ENCODE measurements at regions not wholly inside any gene's neighbourhood (a gene's known extent, or its start where the extent isn't known, plus 50 kb on each side); places are given as distances from the start of the nearest gene placed in this dataset.
A peak's percentile ranks its signal among the peaks of the same experiment; 100 is the strongest.

GRCh38 chr6:97919046-97919445 lies 636.0 kb upstream of the MMS22L start:
- H3K27ac ChIP-seq (ENCODE audit: low read length) = no peak overlapping the region
- DNase-seq = no peak
- no peaks in the 10 kb centered on the region for H3K4me1 ChIP-seq (ENCODE audit: control insufficient read depth, insufficient read depth, low read length)
- H3K27me3 ChIP-seq (ENCODE audit: control insufficient read depth, insufficient read depth, low read length) = no peaks in the 10 kb centered on the region
- 100% methylated on average over 1 of the region's 3 CpGs for WGBS (ENCODE audit: insufficient coverage)
- H3K36me3 ChIP-seq (ENCODE audit: control insufficient read depth, insufficient read depth, low read length) = no peaks in the 10 kb centered on the region
- H3K4me3 ChIP-seq (ENCODE audit: low read length) = no peak overlapping the region
- H3K9me3 ChIP-seq (replicated peaks; ENCODE audit: control insufficient read depth, low read depth, low read length) = no peaks in the 10 kb centered on the region

GRCh38 chr6:97919631-97920030 lies 636.6 kb upstream of the MMS22L start:
- no peaks in the 10 kb centered on the region for H3K9me3 ChIP-seq (replicated peaks; ENCODE audit: control insufficient read depth, low read depth, low read length)
- no peak overlapping the region for H3K27ac ChIP-seq (ENCODE audit: low read length)
- H3K36me3 ChIP-seq (ENCODE audit: control insufficient read depth, insufficient read depth, low read length) = no peaks in the 10 kb centered on the region
- no peaks in the 10 kb centered on the region for H3K4me1 ChIP-seq (ENCODE audit: control insufficient read depth, insufficient read depth, low read length)
- H3K4me3 ChIP-seq (ENCODE audit: low read length) = no peak overlapping the region
- DNase-seq = peak; percentile 2
- H3K27me3 ChIP-seq (ENCODE audit: control insufficient read depth, insufficient read depth, low read length) = no peaks in the 10 kb centered on the region

GRCh38 chr6:97923249-97923648 lies 640.2 kb upstream of the MMS22L start:
- Histone ChIP-seq H3K36me3 (ENCODE audit: control insufficient read depth, insufficient read depth, low read length) (no peaks in the 10 kb centered on the region), H3K27ac (ENCODE audit: low read length) (no peak overlapping the region), H3K27me3 (ENCODE audit: control insufficient read depth, insufficient read depth, low read length) (no peaks in the 10 kb centered on the region), H3K4me1 (ENCODE audit: control insufficient read depth, insufficient read depth, low read length) (no peaks in the 10 kb centered on the region), H3K4me3 (ENCODE audit: low read length) (no peak overlapping the region), H3K9me3 (replicated peaks; ENCODE audit: control insufficient read depth, low read depth, low read length) (no peaks in the 10 kb centered on the region)
- WGBS (ENCODE audit: insufficient coverage) = no CpG with 5 or more reads among the region's 2 CpGs
- no peak for DNase-seq

GRCh38 chr6:97925504-97925903 lies 642.5 kb upstream of the MMS22L start:
- Histone ChIP-seq H3K27ac (ENCODE audit: low read length) (no peak overlapping the region), H3K27me3 (ENCODE audit: control insufficient read depth, insufficient read depth, low read length) (no peaks in the 10 kb centered on the region), H3K36me3 (ENCODE audit: control insufficient read depth, insufficient read depth, low read length) (no peaks in the 10 kb centered on the region), H3K9me3 (replicated peaks; ENCODE audit: control insufficient read depth, low read depth, low read length) (no peaks in the 10 kb centered on the region), H3K4me1 (ENCODE audit: control insufficient read depth, insufficient read depth, low read length) (no peaks in the 10 kb centered on the region), H3K4me3 (ENCODE audit: low read length) (no peak overlapping the region)
- peak; percentile 3 for DNase-seq
- no CpG with 5 or more reads among the region's 2 CpGs for WGBS (ENCODE audit: insufficient coverage)

GRCh38 chr6:97939440-97940168 lies 656.6 kb upstream of the MMS22L start:
- DNase-seq = no peak
- WGBS (ENCODE audit: insufficient coverage) = no CpG with 5 or more reads among the region's 3 CpGs
- no peaks in the 10 kb centered on the region for H3K36me3 ChIP-seq (ENCODE audit: control insufficient read depth, insufficient read depth, low read length)
- H3K9me3 ChIP-seq (replicated peaks; ENCODE audit: control insufficient read depth, low read depth, low read length) = no peaks in the 10 kb centered on the region
- no peak overlapping the region for H3K4me3 ChIP-seq (ENCODE audit: low read length)
- no peaks in the 10 kb centered on the region for H3K4me1 ChIP-seq (ENCODE audit: control insufficient read depth, insufficient read depth, low read length)
- H3K27me3 ChIP-seq (ENCODE audit: control insufficient read depth, insufficient read depth, low read length) = no peaks in the 10 kb centered on the region
- H3K27ac ChIP-seq (ENCODE audit: low read length) = no peak overlapping the region

- Histone ChIP-seq H3K4me1 (ENCODE audit: control insufficient read depth, insufficient read depth, low read length) (no peaks in the 10 kb centered on the region), H3K9me3 (replicated peaks; ENCODE audit: control insufficient read depth, low read depth, low read length) (no peaks in the 10 kb centered on the region), H3K27me3 (ENCODE audit: control insufficient read depth, insufficient read depth, low read length) (no peaks in the 10 kb centered on the region), H3K4me3 (ENCODE audit: low read length) (no peak overlapping the region), H3K36me3 (ENCODE audit: control insufficient read depth, insufficient read depth, low read length) (no peaks in the 10 kb centered on the region), H3K27ac (ENCODE audit: low read length) (no peak overlapping the region)
- DNase-seq = peak; percentile 22
- no CpG with 5 or more reads among the region's 3 CpGs for WGBS (ENCODE audit: insufficient coverage)
Observed at GRCh38 chr6:97947841-97948240, 664.8 kb upstream of the MMS22L start.

- Histone ChIP-seq H3K4me3 (ENCODE audit: low read length) (no peak overlapping the region), H3K36me3 (ENCODE audit: control insufficient read depth, insufficient read depth, low read length) (no peaks in the 10 kb centered on the region), H3K27me3 (ENCODE audit: control insufficient read depth, insufficient read depth, low read length) (no peaks in the 10 kb centered on the region), H3K9me3 (replicated peaks; ENCODE audit: control insufficient read depth, low read depth, low read length) (no peaks in the 10 kb centered on the region), H3K27ac (ENCODE audit: low read length) (no peak overlapping the region), H3K4me1 (ENCODE audit: control insufficient read depth, insufficient read depth, low read length) (no peaks in the 10 kb centered on the region)
- DNase-seq = no peak
- 84% methylated on average over 8 of the region's 8 CpGs for WGBS (ENCODE audit: insufficient coverage)
Observed at GRCh38 chr6:97958134-97958533, 675.1 kb upstream of the MMS22L start.

GRCh38 chr6:97963193-97963592 lies 680.2 kb upstream of the MMS22L start:
- Histone ChIP-seq H3K36me3 (ENCODE audit: control insufficient read depth, insufficient read depth, low read length) (no peaks in the 10 kb centered on the region), H3K27me3 (ENCODE audit: control insufficient read depth, insufficient read depth, low read length) (no peaks in the 10 kb centered on the region), H3K4me3 (ENCODE audit: low read length) (no peak overlapping the region), H3K9me3 (replicated peaks; ENCODE audit: control insufficient read depth, low read depth, low read length) (no peaks in the 10 kb centered on the region), H3K27ac (ENCODE audit: low read length) (no peak overlapping the region), H3K4me1 (ENCODE audit: control insufficient read depth, insufficient read depth, low read length) (no peaks in the 10 kb centered on the region)
- WGBS (ENCODE audit: insufficient coverage) = 85% methylated on average over 2 of the region's 3 CpGs
- DNase-seq = no peak

GRCh38 chr6:97969065-97969464 lies 686.0 kb upstream of the MMS22L start:
- Histone ChIP-seq H3K27ac (ENCODE audit: low read length) (no peak overlapping the region), H3K27me3 (ENCODE audit: control insufficient read depth, insufficient read depth, low read length) (no peaks in the 10 kb centered on the region), H3K4me1 (ENCODE audit: control insufficient read depth, insufficient read depth, low read length) (no peaks in the 10 kb centered on the region), H3K4me3 (ENCODE audit: low read length) (no peak overlapping the region), H3K36me3 (ENCODE audit: control insufficient read depth, insufficient read depth, low read length) (no peaks in the 10 kb centered on the region), H3K9me3 (replicated peaks; ENCODE audit: control insufficient read depth, low read depth, low read length) (no peaks in the 10 kb centered on the region)
- no peak for DNase-seq
- no CpG with 5 or more reads among the region's 1 CpG for WGBS (ENCODE audit: insufficient coverage)

- H3K36me3 ChIP-seq (ENCODE audit: control insufficient read depth, insufficient read depth, low read length) = no peaks in the 10 kb centered on the region
- H3K4me3 ChIP-seq (ENCODE audit: low read length) = no peak overlapping the region
- no peak for DNase-seq
- H3K27me3 ChIP-seq (ENCODE audit: control insufficient read depth, insufficient read depth, low read length) = no peaks in the 10 kb centered on the region
- no peaks in the 10 kb centered on the region for H3K9me3 ChIP-seq (replicated peaks; ENCODE audit: control insufficient read depth, low read depth, low read length)
- no peaks in the 10 kb centered on the region for H3K4me1 ChIP-seq (ENCODE audit: control insufficient read depth, insufficient read depth, low read length)
- no CpG with 5 or more reads among the region's 2 CpGs for WGBS (ENCODE audit: insufficient coverage)
- no peak overlapping the region for H3K27ac ChIP-seq (ENCODE audit: low read length)
Observed at GRCh38 chr6:97977084-97977483, 694.1 kb upstream of the MMS22L start.

- Histone ChIP-seq H3K27me3 (ENCODE audit: control insufficient read depth, insufficient read depth, low read length) (no peaks in the 10 kb centered on the region), H3K36me3 (ENCODE audit: control insufficient read depth, insufficient read depth, low read length) (no peaks in the 10 kb centered on the region), H3K4me1 (ENCODE audit: control insufficient read depth, insufficient read depth, low read length) (no peaks in the 10 kb centered on the region), H3K9me3 (replicated peaks; ENCODE audit: control insufficient read depth, low read depth, low read length) (no peaks in the 10 kb centered on the region), H3K4me3 (ENCODE audit: low read length) (no peak overlapping the region), H3K27ac (ENCODE audit: low read length) (no peak overlapping the region)
- DNase-seq = no peak
- 81% methylated on average over 15 of the region's 15 CpGs for WGBS (ENCODE audit: insufficient coverage)
Observed at GRCh38 chr6:97978855-97979271, 695.8 kb upstream of the MMS22L start.

Measured in muscle of leg (tissue), 3 donors.